Mucosa of stomach (tissue), 1 donor: ENCODE measurements at regions not wholly inside any gene's neighbourhood (a gene's known extent, or its start where the extent isn't known, plus 50 kb on each side); places are given as distances from the start of the nearest gene placed in this dataset.

Experiments used
- H3K27me3 ChIP-seq: one replicate; pipeline ENCODE4 v1.7.0; 2013; ENCODE audit warnings: mild to moderate bottlenecking, low read length; ENCODE audit not compliant: control insufficient read depth, insufficient read depth
- H3K36me3 ChIP-seq: one replicate; pipeline ENCODE4 v1.7.0; 2013; ENCODE audit warnings: low read length; ENCODE audit not compliant: control insufficient read depth, insufficient read depth
- H3K4me1 ChIP-seq: one replicate; pipeline ENCODE4 v1.7.0; 2013; ENCODE audit warnings: mild to moderate bottlenecking, low read length; ENCODE audit not compliant: control insufficient read depth, insufficient read depth
- H3K4me3 ChIP-seq: one replicate; pipeline ENCODE4 v1.7.0; 2013; ENCODE audit warnings: low read length
- H3K9ac ChIP-seq: one replicate; pipeline ENCODE4 v1.7.0; 2013; ENCODE audit warnings: mild to moderate bottlenecking, low read length, moderate library complexity
- H3K9me3 ChIP-seq: one replicate; pipeline ENCODE4 v1.7.0; 2013; ENCODE audit warnings: mild to moderate bottlenecking, low read length, moderate library complexity; ENCODE audit not compliant: control insufficient read depth
- donor health status: Pancreatic carcinoma.

DNA sequence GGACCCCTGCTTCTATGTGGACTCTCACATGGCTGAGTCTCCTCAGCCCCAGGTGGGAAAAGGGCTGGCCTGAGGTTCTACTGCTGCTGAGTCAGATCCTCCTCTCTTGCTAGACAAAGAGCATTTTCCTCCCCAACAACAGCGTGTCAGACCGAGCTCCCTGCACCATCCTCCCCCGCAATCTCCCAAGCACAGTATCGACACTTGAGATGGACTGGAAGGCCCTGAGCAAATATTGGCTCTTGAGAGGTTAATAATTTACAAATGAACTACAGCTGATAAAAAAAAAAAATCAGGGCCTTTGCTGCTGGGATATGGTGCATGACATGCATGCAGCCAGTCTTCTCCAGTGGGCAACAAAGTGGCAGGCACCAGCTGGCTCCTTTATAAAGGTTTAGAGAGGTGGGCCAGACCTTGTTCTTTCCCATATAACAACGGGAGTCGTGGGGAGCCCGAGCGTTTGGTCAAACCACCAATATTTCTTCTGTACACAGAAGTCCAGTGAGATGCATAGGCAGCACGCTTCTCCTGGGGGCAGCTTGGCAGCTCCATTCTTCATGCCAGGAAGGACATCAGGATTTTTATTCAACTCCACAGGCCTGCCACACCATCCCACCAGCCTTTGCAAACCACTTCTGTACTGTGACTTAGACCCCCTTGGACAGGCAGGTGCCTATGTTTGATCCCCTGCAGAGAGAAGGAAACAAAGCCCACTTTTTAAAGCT is 55.4 kb upstream of the CAMK1G start:
- H3K4me1 ChIP-seq = peaks cover 34% of the 10 kb centered on the region
- H3K4me3 ChIP-seq = no peak overlapping the region
- no peak overlapping the region for H3K9ac ChIP-seq
- H3K9me3 ChIP-seq = no peaks in the 10 kb centered on the region
- no peaks in the 10 kb centered on the region for H3K36me3 ChIP-seq
- no peaks in the 10 kb centered on the region for H3K27me3 ChIP-seq

DNA sequence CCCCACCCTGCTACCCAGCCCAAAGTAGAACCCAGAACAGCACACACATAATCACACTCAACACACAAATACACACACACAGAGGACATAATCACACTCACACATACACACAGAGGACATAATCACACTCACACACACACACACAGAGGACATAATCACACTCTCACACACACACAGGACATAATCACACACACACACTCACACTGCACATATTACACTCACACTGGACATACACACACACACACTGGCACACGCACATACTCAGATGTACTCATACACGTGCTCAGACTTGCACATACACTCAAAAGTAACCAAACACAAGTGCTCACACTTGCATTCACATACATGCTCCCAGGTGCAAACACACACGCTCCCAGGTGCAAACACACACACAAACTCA is 54.3 kb upstream of the CAMK1G start:
- Histone ChIP-seq H3K9me3 (no peaks in the 10 kb centered on the region), H3K4me1 (peaks cover 34% of the 10 kb centered on the region), H3K27me3 (no peaks in the 10 kb centered on the region), H3K36me3 (no peaks in the 10 kb centered on the region), H3K4me3 (no peak overlapping the region), H3K9ac (no peak overlapping the region)

DNA sequence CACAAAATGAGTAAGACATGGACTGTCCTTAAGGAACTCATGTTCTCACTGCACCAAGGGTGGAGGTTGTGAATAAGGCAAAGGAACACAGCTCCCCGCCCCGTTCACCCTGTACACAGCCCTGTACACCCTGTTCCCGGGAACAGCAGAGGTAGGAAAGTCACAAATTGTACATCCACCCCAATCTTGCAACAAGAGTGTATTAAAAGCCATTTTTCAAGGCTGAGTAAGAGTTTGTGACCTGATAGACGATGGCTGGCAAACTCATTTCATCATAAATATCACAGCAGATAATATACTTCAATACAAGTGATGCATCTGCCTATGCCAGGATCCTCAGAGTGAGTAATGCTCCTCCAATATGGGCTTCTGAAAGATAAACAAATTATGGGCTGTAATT is 52.5 kb upstream of the CAMK1G start:
- Histone ChIP-seq H3K4me1 (peaks cover 34% of the 10 kb centered on the region), H3K27me3 (no peaks in the 10 kb centered on the region), H3K36me3 (no peaks in the 10 kb centered on the region), H3K9me3 (no peaks in the 10 kb centered on the region), H3K4me3 (no peak overlapping the region), H3K9ac (no peak overlapping the region)

DNA sequence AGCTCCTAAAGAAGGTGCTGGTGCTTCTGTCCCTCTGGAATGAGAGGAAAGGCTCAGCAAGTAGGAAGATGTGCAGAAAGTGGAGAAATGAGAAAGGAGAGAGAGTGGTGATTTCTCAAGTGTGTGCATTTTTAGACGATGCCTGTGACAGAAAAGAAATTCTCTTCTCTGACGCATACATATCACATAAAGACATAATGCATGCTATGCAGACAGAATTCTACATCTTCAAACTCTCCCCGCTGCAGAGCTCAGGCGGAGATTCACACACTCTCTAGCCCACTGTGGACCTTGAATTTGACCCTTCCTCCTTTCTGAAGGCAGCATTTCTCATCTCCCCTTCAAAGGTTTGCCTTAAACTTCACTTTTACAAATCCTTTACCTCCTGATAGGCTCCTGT is 52.0 kb upstream of the CAMK1G start:
- Histone ChIP-seq H3K27me3 (no peaks in the 10 kb centered on the region), H3K4me3 (no peak overlapping the region), H3K4me1 (peaks cover 34% of the 10 kb centered on the region), H3K36me3 (no peaks in the 10 kb centered on the region), H3K9me3 (no peaks in the 10 kb centered on the region), H3K9ac (no peak overlapping the region)
